HEK293 (cell line): ENCODE measurements at regions not wholly inside any gene's neighbourhood (a gene's known extent, or its start where the extent isn't known, plus 50 kb on each side); places are given as distances from the start of the nearest gene placed in this dataset.

Source experiments
- CTCF ChIA-PET: fragments of 350-600 bp; formaldehyde crosslinking; extraction: SDS; loops from one replicate; lab custom pipeline; 2021; ENCODE audit warnings: antibody characterized with exemption; lab: Yijun Ruan, JAX
- POLR2A ChIA-PET: fragments of 300-600 bp; formaldehyde crosslinking; extraction: SDS; loops from one replicate; lab custom pipeline; 2020; ENCODE audit warnings: antibody characterized with exemption, inconsistent platforms; lab: Yijun Ruan, JAX
- H3K27ac ChIP-seq: fragments of 200-500 bp; sonication (Bioruptor generic); 2 replicates; pipeline ENCODE4 v1.5.1; 2014; ENCODE audit warnings: low read depth, low read length, control low read depth, inconsistent platforms; ENCODE audit errors: extremely low read depth
- H3K36me3 ChIP-seq, 2 experiments: fragments of 200-500 bp in 1 of 2; sonication (Bioruptor generic) in 1 of 2; 1 replicate in 1 of 2; 2 replicates in 1 of 2; pipeline ENCODE4 v1.5.1; 2014 to 2017; ENCODE audit warnings: inconsistent platforms in 2 of 2, low read length in 2 of 2; ENCODE audit not compliant: control insufficient read depth in 2 of 2, insufficient read depth in 1 of 2
- H3K4me1 ChIP-seq: fragments of 200-500 bp; sonication (Bioruptor generic); 2 replicates; pipeline ENCODE4 v1.5.1; 2014; ENCODE audit warnings: mild to moderate bottlenecking, low read length, inconsistent platforms; ENCODE audit not compliant: control insufficient read depth, insufficient read depth
- H3K4me3 ChIP-seq: 2 replicates; pipeline ENCODE4 v1.5.1; 2011; ENCODE audit warnings: low read depth, mild to moderate bottlenecking, control low read depth, low read length, moderate library complexity
- H3K9me3 ChIP-seq: fragments of 200-500 bp; sonication (Bioruptor generic); 2 replicates; pipeline ENCODE4 v1.5.1; 2014; ENCODE audit warnings: low read depth, low read length, inconsistent platforms; ENCODE audit not compliant: control insufficient read depth, insufficient read depth
- ELK4 ChIP-seq: IDR thresholded peaks from 2 replicates; pipeline ENCODE4 v1.6.1; 2011; ENCODE audit warnings: mild to moderate bottlenecking, low read depth, low read length, borderline replicate concordance
- HIC1 ChIP-seq: fragments of 450-650 bp; formaldehyde crosslinking; IDR thresholded peaks from 2 replicates; pipeline ENCODE4 v1.5.1; 2016; ENCODE audit warnings: missing biosample characterization, missing genetic modification characterization
- MYNN ChIP-seq: fragments of 450-650 bp; formaldehyde crosslinking; IDR thresholded peaks from 2 replicates; pipeline ENCODE4 v1.5.1; 2016; ENCODE audit warnings: missing biosample characterization, missing genetic modification characterization, borderline replicate concordance
- PRDM10 ChIP-seq: fragments of 450-650 bp; formaldehyde crosslinking; IDR thresholded peaks from 2 replicates; pipeline ENCODE4 v1.5.1; 2016; ENCODE audit warnings: missing biosample characterization, missing genetic modification characterization
- PRDM2 ChIP-seq: fragments of 450-650 bp; formaldehyde crosslinking; IDR thresholded peaks from 2 replicates; pipeline ENCODE4 v1.5.1; 2016; ENCODE audit warnings: missing biosample characterization, missing genetic modification characterization, borderline replicate concordance
- SCRT2 ChIP-seq: fragments of 450-650 bp; formaldehyde crosslinking; IDR thresholded peaks from 2 replicates; pipeline ENCODE4 v1.5.1; 2016; ENCODE audit warnings: missing biosample characterization, missing genetic modification characterization
- SP7 ChIP-seq: fragments of 450-650 bp; formaldehyde crosslinking; IDR thresholded peaks from 2 replicates; pipeline ENCODE4 v1.5.1; 2016; ENCODE audit warnings: missing biosample characterization, missing genetic modification characterization
- TCF7L2 ChIP-seq: IDR thresholded peaks from 2 replicates; pipeline ENCODE4 v1.6.1; 2011; ENCODE audit warnings: low read depth, mild to moderate bottlenecking, inconsistent platforms, low read length, moderate library complexity, borderline replicate concordance
- ZBTB17 ChIP-seq: fragments of 450-650 bp; formaldehyde crosslinking; IDR thresholded peaks from 2 replicates; pipeline ENCODE4 v1.5.1; 2016; ENCODE audit warnings: missing biosample characterization, missing genetic modification characterization
- ZFP41 ChIP-seq: fragments of 450-650 bp; formaldehyde crosslinking; IDR thresholded peaks from 2 replicates; pipeline ENCODE4 v1.5.1; 2016; ENCODE audit warnings: missing biosample characterization, missing genetic modification characterization, borderline replicate concordance
- ZIC2 ChIP-seq: fragments of 450-650 bp; formaldehyde crosslinking; IDR thresholded peaks from 2 replicates; pipeline ENCODE4 v1.5.1; 2016; ENCODE audit warnings: missing biosample characterization, missing genetic modification characterization
- ZNF169 ChIP-seq: fragments of 450-650 bp; formaldehyde crosslinking; IDR thresholded peaks from 2 replicates; pipeline ENCODE4 v1.5.1; 2016; ENCODE audit warnings: missing biosample characterization, missing genetic modification characterization
- ZNF214 ChIP-seq: fragments of 450-650 bp; formaldehyde crosslinking; IDR thresholded peaks from 2 replicates; pipeline ENCODE4 v1.5.1; 2017; ENCODE audit warnings: missing biosample characterization, mild to moderate bottlenecking, missing genetic modification characterization, borderline replicate concordance
- ZNF311 ChIP-seq: fragments of 450-650 bp; formaldehyde crosslinking; IDR thresholded peaks from 2 replicates; pipeline ENCODE4 v1.5.1; 2017; ENCODE audit warnings: missing biosample characterization, missing genetic modification characterization, borderline replicate concordance
- ZNF350 ChIP-seq: fragments of 450-650 bp; formaldehyde crosslinking; IDR thresholded peaks from 2 replicates; pipeline ENCODE4 v1.5.0; 2017; ENCODE audit warnings: missing biosample characterization, mild to moderate bottlenecking, missing genetic modification characterization
- ZNF37A ChIP-seq: fragments of 450-650 bp; IDR thresholded peaks from 2 replicates; pipeline ENCODE4 v1.5.1; 2018; ENCODE audit warnings: missing biosample characterization, missing genetic modification characterization
- ZNF660 ChIP-seq: fragments of 450-650 bp; IDR thresholded peaks from 2 replicates; pipeline ENCODE4 v1.5.1; 2018; ENCODE audit warnings: missing biosample characterization, mild to moderate bottlenecking, missing genetic modification characterization
- ZNF837 ChIP-seq: fragments of 450-650 bp; formaldehyde crosslinking; IDR thresholded peaks from 2 replicates; pipeline ENCODE4 v1.5.1; 2016; ENCODE audit warnings: missing biosample characterization, missing genetic modification characterization
- ZSCAN23 ChIP-seq: fragments of 450-650 bp; formaldehyde crosslinking; IDR thresholded peaks from 2 replicates; pipeline ENCODE4 v1.5.1; 2016; ENCODE audit warnings: missing biosample characterization, missing genetic modification characterization
- TF ChIP-seq, protein P1 (sequence below): fragments of 450-650 bp; formaldehyde crosslinking; IDR thresholded peaks from 2 replicates; pipeline ENCODE4 v1.5.1; 2016; ENCODE audit warnings: missing biosample characterization, missing genetic modification characterization

GRCh38 chr14:40119321-40119720 is 687.1 kb upstream of the FBXO33 start:
- ChIA-PET POLR2A (no interaction called here), CTCF (no interaction called here)
- H3K4me3 ChIP-seq: no peak overlapping the region
- H3K9me3 ChIP-seq: no peaks in the 10 kb centered on the region
- TF ChIP-seq SP7 (tag by site-specific recombination): no peak
- no peak for TF ChIP-seq ZBTB17 (tag by site-specific recombination)
- TF ChIP-seq SCRT2 (tag by site-specific recombination): no peak
- no peak for TF ChIP-seq MYNN
- TF ChIP-seq ZFP41: no peak
- no peak for TF ChIP-seq ZNF660 (tag by site-specific recombination)
- no peak for TF ChIP-seq ZNF311 (tag by site-specific recombination)
- no peak for TF ChIP-seq ZIC2 (tag by site-specific recombination)
- TF ChIP-seq, all 188 proteins: peak for 0
- Histone ChIP-seq H3K4me1 (no peaks in the 10 kb centered on the region), H3K36me3 (no peaks in the 10 kb centered on the region), H3K27ac (no peak overlapping the region)

- no peaks in the 10 kb centered on the region for H3K4me1 ChIP-seq
- no peak overlapping the region for H3K4me3 ChIP-seq
- no peaks in the 10 kb centered on the region for H3K36me3 ChIP-seq
- no peak overlapping the region for H3K27ac ChIP-seq
- POLR2A ChIA-PET: no interaction called here
- no peaks in the 10 kb centered on the region for H3K9me3 ChIP-seq
- CTCF ChIA-PET: no interaction called here
- TF ChIP-seq ZNF350: no peak
- no peak for TF ChIP-seq TCF7L2
- TF ChIP-seq ZNF169 (tag by site-specific recombination): no peak
- TF ChIP-seq ZNF837 (tag by site-specific recombination): no peak
- no peak for TF ChIP-seq ZSCAN23
- TF ChIP-seq, protein P1, sequence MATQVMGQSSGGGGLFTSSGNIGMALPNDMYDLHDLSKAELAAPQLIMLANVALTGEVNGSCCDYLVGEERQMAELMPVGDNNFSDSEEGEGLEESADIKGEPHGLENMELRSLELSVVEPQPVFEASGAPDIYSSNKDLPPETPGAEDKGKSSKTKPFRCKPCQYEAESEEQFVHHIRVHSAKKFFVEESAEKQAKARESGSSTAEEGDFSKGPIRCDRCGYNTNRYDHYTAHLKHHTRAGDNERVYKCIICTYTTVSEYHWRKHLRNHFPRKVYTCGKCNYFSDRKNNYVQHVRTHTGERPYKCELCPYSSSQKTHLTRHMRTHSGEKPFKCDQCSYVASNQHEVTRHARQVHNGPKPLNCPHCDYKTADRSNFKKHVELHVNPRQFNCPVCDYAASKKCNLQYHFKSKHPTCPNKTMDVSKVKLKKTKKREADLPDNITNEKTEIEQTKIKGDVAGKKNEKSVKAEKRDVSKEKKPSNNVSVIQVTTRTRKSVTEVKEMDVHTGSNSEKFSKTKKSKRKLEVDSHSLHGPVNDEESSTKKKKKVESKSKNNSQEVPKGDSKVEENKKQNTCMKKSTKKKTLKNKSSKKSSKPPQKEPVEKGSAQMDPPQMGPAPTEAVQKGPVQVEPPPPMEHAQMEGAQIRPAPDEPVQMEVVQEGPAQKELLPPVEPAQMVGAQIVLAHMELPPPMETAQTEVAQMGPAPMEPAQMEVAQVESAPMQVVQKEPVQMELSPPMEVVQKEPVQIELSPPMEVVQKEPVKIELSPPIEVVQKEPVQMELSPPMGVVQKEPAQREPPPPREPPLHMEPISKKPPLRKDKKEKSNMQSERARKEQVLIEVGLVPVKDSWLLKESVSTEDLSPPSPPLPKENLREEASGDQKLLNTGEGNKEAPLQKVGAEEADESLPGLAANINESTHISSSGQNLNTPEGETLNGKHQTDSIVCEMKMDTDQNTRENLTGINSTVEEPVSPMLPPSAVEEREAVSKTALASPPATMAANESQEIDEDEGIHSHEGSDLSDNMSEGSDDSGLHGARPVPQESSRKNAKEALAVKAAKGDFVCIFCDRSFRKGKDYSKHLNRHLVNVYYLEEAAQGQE: no peak
- TF ChIP-seq PRDM10 (tag by site-specific recombination): no peak
- no peak for TF ChIP-seq HIC1 (tag by site-specific recombination)
- TF ChIP-seq PRDM2 (tag by site-specific recombination): no peak
- no peak for TF ChIP-seq ELK4
- no peak for TF ChIP-seq ZNF37A (tag by site-specific recombination)
- TF ChIP-seq ZNF214 (tag by site-specific recombination): no peak
These were observed 683.4 kb upstream of the FBXO33 start for GRCh38 chr14:40115583-40115982.
